ENCODE measurements at regions not wholly inside any gene's neighbourhood (a gene's known extent, or its start where the extent isn't known, plus 50 kb on each side); places are given as distances from the start of the nearest gene placed in this dataset.

- Histone ChIP-seq H3K27ac (ENCODE audit: low read length) (no peak overlapping the region), H3K27me3 (ENCODE audit: control insufficient read depth, insufficient read depth, low read length) (no peaks in the 10 kb centered on the region), H3K4me1 (ENCODE audit: control insufficient read depth, insufficient read depth, low read length) (no peaks in the 10 kb centered on the region), H3K4me3 (ENCODE audit: low read depth in 2 of 2, low read length in 2 of 2) (no peak overlapping the region), H3K9me3 (ENCODE audit: control insufficient read depth, insufficient read depth, low read depth, low read length) (no peaks in the 10 kb centered on the region), H3K36me3 (ENCODE audit: control insufficient read depth, insufficient read depth, low read length) (no peaks in the 10 kb centered on the region)
- POLR2A ChIA-PET, result no interaction called here
- TF ChIP-seq CTCF (IDR thresholded peaks at IDR 0.05) (no peak), SIN3A (IDR thresholded peaks at IDR 0.05; ENCODE audit: borderline replicate concordance, insufficient read depth, low read depth, low read length) (no peak), POLR2AphosphoS5 (IDR thresholded peaks at IDR 0.05; ENCODE audit: low read depth, low read length) (no peak), REST (IDR thresholded peaks at IDR 0.05; ENCODE audit: insufficient read depth in 1 of 2, low read depth in 2 of 2, low read length in 1 of 2) (no peak), TCF7L2 (IDR thresholded peaks at IDR 0.05; ENCODE audit: low read depth, low read length) (no peak)
- in situ Hi-C loops (cut with HindIII; ENCODE audit: low pct_unique_long_range_greater_than_20kb, low sequenced_read_pairs) (no loop called here), intact Hi-C loops (cut with micrococcal nuclease; ENCODE audit: unreplicated experiment) (no loop called here)
- no peak for DNase-seq (ENCODE audit: low read depth, low spot score)
- no TSS peak for BruUV-seq (replicated peaks)
- ATAC-seq, result no peak
- CTCF ChIA-PET, result no interaction called here
Observed at GRCh38 chr4:31160146-31160545, 440.0 kb downstream of the PCDH7 start.

GRCh38 chr4:31169846-31170245 is 449.7 kb downstream of the PCDH7 start:
- CTCF ChIA-PET, result no interaction called here
- DNase-seq (ENCODE audit: low read depth, low spot score), result no peak
- no TSS peak for BruUV-seq (replicated peaks)

More at GRCh38 chr4:31169846-31170245, 449.7 kb downstream of the PCDH7 start:
- POLR2A ChIA-PET, result no interaction called here
- no peak for ATAC-seq
- Histone ChIP-seq H3K36me3 (ENCODE audit: control insufficient read depth, insufficient read depth, low read length) (no peaks in the 10 kb centered on the region), H3K9me3 (ENCODE audit: control insufficient read depth, insufficient read depth, low read depth, low read length) (no peaks in the 10 kb centered on the region), H3K4me3 (ENCODE audit: low read depth in 2 of 2, low read length in 2 of 2) (no peak overlapping the region), H3K27me3 (ENCODE audit: control insufficient read depth, insufficient read depth, low read length) (no peaks in the 10 kb centered on the region), H3K4me1 (ENCODE audit: control insufficient read depth, insufficient read depth, low read length) (no peaks in the 10 kb centered on the region), H3K27ac (ENCODE audit: low read length) (no peak overlapping the region)
- TF ChIP-seq CTCF (IDR thresholded peaks at IDR 0.05) (no peak), POLR2AphosphoS5 (IDR thresholded peaks at IDR 0.05; ENCODE audit: low read depth, low read length) (no peak)
- in situ Hi-C loops (cut with HindIII; ENCODE audit: low pct_unique_long_range_greater_than_20kb, low sequenced_read_pairs) (no loop called here), intact Hi-C loops (cut with micrococcal nuclease; ENCODE audit: unreplicated experiment) (no loop called here)

Data from Panc1 (cell line).